ENCODE measurements at regions not wholly inside any gene's neighbourhood (a gene's known extent, or its start where the extent isn't known, plus 50 kb on each side); places are given as distances from the start of the nearest gene placed in this dataset.

DNA sequence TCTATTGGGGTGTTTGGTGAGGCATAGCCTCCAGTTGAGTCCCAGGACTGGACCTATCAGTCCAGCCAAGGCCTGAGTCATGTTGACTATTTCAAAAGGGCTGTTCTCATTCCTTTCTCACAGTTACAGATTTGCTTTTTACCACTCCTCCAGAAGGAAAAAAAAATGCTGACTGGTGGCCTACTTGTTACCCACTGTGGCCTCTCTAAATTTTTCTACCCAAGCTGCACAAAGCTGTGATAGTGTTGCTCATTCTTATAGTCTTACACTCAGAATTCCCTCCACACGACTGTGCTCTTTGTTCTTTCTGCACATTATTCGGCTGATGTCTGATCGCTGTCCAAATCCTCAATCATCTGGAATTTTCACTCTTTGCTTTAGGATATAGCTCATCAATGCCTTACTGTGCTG is 1142.2 kb downstream of the IGSF11 start:
- no peak for DNase-seq (ENCODE audit: low spot score)

- DNase-seq (ENCODE audit: low spot score), result no peak
Observed at GRCh38 chr3:117893001-117893400, 1141.6 kb downstream of the IGSF11 start.

- no peak for DNase-seq (ENCODE audit: low spot score)
Observed at GRCh38 chr3:117893638-117894037, 1141.0 kb downstream of the IGSF11 start.

GRCh38 chr3:117898722-117899522 is 1135.7 kb downstream of the IGSF11 start:
- DNase-seq (ENCODE audit: low spot score), result no peak

DNA sequence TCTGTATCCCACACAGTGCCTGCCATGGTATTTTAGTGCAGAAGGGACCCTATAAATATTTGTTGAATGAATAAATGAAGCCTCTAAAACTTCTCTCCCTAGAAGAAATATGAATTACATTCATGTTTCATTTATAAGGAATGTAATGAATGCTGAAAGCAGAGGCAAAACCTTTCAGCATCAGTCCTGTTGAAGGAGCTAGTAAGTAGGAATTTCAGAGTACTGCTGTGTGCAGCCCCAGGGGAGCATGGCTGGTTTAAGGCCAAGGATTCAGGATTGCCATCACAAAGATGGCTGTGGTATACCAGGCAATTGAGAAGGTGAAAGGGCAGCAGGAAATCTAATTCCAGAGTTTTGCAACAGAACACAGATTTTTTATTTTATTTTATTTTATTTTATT is 1131.4 kb downstream of the IGSF11 start:
- DNase-seq (ENCODE audit: low spot score), result no peak

GRCh38 chr3:117910820-117911521 is 1123.7 kb downstream of the IGSF11 start:
- DNase-seq (ENCODE audit: low spot score), result no peak

GRCh38 chr3:117912352-117912751 is 1122.3 kb downstream of the IGSF11 start:
- DNase-seq (ENCODE audit: low spot score), result no peak

DNA sequence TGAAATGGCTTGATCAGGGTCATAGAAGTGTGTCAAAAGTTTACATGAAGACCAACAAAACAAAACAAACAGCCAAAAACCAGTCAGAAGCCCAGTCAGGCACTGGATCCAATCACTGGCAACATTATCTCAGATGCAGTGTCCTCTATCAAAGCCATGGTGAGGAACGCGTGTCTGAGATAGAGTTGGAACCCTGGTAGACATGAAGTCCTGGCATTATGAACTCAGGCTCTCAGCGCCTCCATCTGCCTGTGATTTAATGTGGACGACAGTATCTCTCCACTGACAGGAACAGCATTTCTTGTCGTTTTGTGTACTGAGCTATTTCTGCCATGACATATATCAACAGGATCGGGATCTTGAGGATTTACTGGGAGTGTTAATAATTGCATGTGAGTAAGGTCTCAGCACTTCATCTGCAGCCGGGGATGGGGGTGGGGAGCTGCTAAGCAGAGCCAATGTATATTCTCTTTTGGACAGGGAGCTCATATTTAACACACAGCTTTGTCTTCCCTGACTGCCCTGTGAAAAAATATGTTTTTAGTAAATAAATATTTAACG is 1120.0 kb downstream of the IGSF11 start:
- no peak for DNase-seq (ENCODE audit: low spot score)

GRCh38 chr3:117916839-117917238 is 1117.8 kb downstream of the IGSF11 start:
- no peak for DNase-seq (ENCODE audit: low spot score)

DNA sequence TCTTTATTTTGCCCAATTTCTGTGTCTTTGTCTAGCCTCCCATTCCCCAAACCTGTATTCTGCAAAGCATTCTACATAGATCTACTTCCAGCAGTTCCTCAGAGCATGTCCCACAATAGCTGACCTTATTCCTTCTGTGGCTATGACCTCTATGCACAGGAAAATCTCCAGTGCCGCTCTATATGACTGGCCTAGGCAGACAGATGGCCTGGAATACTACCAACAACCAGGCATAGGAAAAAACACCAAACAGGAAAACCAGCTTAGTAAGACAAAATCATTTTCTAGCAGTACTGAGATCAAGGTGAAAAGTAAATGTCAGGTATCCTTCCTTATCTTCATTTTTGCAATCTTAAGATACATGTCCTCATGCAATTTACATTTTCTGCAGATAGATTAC is 1115.0 kb downstream of the IGSF11 start:
- no peak for DNase-seq (ENCODE audit: low spot score)

- no peak for DNase-seq (ENCODE audit: low spot score)
Observed at GRCh38 chr3:117920253-117920898, 1114.3 kb downstream of the IGSF11 start.

- no peak for DNase-seq (ENCODE audit: low spot score)
Observed at GRCh38 chr3:117921411-117921810, 1113.2 kb downstream of the IGSF11 start.

DNA sequence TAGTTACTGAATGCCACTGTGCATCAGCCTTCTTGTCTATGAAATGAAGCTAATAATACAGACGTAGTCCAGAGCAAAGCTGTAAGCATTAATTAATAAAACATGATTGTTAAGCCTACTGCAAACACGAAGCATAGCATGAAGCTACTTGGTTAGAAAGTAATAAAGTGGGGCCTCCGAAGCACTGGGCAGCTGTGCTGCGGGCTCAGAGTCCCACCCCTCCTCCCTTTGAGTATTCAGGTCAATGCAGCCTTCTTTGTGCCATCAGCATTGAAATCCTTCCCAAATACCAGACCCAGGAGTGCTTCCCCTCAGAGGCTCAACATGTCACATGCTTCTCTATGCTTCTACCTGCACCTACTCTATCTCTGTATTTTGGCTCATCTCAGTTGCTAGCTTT is 1112.6 kb downstream of the IGSF11 start:
- no peak for DNase-seq (ENCODE audit: low spot score)

DNA sequence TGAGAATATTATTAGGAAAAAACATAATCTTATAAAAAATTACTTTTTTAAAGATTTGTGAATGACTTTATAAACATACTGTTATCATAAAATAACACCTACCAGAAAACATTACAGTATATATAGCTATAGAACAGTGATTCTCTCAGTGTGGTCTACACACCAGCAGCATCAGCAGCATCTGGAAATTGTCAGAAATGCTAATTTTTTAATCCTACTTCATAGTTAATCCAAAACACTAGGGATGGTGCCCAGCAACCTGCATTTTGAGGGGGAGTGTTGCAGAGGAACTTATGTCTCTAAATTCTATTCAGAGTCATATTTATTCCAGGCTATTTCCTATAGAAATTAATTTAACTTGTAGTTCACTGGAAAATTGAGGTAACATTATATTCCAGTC is 1107.8 kb downstream of the IGSF11 start:
- no peak for DNase-seq (ENCODE audit: low spot score)

DNA sequence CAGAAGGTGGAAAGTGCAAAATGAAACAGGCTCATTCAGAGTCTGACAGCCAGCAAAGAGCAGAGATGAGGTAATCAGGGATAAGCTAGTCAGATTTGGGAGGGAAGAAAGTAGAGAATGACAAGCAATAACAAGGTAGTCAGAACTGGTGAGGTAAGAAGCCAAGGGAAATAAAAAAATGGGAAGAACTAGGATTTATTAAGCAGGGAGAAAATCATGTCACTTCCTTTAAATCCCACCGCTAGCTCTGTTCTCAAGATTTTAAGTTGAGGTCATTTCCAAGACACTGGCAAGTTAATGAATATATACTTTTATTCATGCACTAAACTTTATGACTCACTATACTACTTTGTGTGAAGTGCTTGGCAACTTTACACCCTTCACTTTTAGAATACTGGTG is 1106.8 kb downstream of the IGSF11 start:
- no peak for DNase-seq (ENCODE audit: low spot score)

DNA sequence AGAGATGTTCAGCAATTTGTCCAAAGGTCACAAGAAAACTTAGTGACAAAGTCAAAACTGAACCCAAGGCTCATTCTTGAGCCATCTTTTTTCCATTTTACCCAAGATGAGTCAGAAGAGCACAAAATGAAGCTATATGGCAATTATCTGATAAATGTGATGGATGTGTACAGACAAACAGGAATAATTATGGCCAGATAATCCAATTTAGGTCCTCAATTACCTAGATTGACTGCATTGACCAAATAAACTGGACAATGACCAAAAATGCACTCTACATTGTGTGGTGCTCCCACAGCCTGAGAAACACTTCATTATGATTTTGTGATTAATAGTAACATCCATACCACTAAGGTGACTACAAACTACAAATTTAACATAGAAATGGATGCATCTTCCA is 1105.8 kb downstream of the IGSF11 start:
- no peak for DNase-seq (ENCODE audit: low spot score)

- DNase-seq (ENCODE audit: low spot score), result no peak
Observed at GRCh38 chr3:117932441-117932840, 1102.2 kb downstream of the IGSF11 start.

DNA sequence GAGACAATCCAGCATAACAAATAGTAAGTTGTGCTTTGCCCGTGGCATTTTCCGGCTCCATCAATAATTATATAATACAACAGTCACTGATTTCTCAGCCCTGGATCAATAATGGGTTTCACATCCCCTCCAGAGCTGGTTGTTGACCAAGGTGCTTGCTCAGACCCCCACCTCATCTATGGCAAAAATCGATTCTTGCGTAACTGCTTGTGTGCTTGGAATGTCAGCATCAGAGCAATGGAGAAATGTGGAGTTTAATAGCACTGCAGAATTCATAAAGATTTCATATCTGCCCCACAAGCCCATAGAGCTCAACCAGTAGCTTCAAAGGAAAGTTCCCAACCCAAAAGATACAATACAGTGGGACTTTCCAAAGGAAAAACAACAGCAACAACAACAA is 1098.5 kb downstream of the IGSF11 start:
- no peak for DNase-seq (ENCODE audit: low spot score)

GRCh38 chr3:117938974-117939373 is 1095.7 kb downstream of the IGSF11 start:
- DNase-seq (ENCODE audit: low spot score), result no peak

- no peak for DNase-seq (ENCODE audit: low spot score)
Observed at GRCh38 chr3:117939425-117940027, 1095.1 kb downstream of the IGSF11 start.

DNA sequence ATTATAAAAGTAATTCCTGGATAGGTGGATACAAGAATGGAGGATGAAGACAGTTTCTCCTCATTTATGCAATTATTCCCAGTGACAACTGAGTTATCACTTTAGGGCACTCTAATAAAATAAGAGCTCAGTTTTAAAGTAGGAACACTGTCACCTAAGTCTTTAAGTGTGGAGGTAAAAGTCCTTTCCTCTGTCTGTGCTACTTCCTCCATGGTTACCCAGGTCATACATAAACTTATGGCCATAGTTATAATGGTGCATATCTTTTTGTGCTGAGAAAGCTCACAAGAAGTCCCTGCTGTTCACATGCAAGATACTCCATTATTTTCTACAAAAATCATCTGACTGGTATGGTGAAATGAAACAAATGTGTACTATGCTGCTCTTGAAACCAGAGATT is 1093.6 kb downstream of the IGSF11 start:
- no peak for DNase-seq (ENCODE audit: low spot score)

DNA sequence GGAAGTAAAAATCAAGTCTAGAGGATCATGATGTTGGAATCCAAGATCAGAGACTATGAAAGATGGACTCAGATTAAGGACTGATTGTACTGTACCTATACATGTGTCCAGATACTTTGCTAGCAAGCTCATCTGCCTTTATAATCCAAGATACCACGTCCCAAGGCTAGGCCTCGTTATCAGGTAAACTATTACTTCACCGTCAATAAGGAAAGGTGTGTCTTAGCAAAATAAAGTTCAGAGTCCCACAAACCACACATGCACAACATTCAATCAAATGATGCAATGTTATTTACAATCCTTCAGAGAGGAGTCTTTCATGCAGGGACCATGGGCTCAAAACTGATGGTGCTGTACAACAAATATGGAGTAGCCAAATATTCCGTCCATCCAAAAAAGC is 1092.9 kb downstream of the IGSF11 start:
- DNase-seq (ENCODE audit: low spot score), result no peak

Data from activated CD4-positive, alpha-beta T cell treated with anti-CD3 and anti-CD28 coated beads, Interleukin-2, Interleukin-4, amounts not matched to agents 100 ng/mL and 50 ng/mL, durations not matched to agents 16 hours and 8 hours (primary cell).